ENCODE measurements at regions not wholly inside any gene's neighbourhood (a gene's known extent, or its start where the extent isn't known, plus 50 kb on each side); places are given as distances from the start of the nearest gene placed in this dataset.
A peak's percentile ranks its signal among the peaks of the same experiment; 100 is the strongest.
"Not testable (repeated sequence)": the region's sequence is repeated elsewhere in the genome, so short reads cannot be mapped to it uniquely, and the experiment has no call there.

- DNase-seq (ENCODE audit: low read depth, low spot score), result no peak
Observed at GRCh38 chr14:81738946-81739659, 205.4 kb upstream of the SEL1L start.

- no peak for DNase-seq (ENCODE audit: low read depth, low spot score)
Observed at GRCh38 chr14:81743605-81744004, 210.0 kb upstream of the SEL1L start.

- DNase-seq (ENCODE audit: low read depth, low spot score), result no peak
Observed at GRCh38 chr14:81751198-81751597, 217.5 kb upstream of the SEL1L start.

GRCh38 chr14:81759541-81759940, 225.9 kb upstream of the SEL1L start:
- DNase-seq (ENCODE audit: low read depth, low spot score), result no peak

GRCh38 chr14:81765651-81766275, 232.1 kb upstream of the SEL1L start:
- peak; percentile 31 for DNase-seq (ENCODE audit: low read depth, low spot score)

- DNase-seq (ENCODE audit: low read depth, low spot score), result no peak
Observed at GRCh38 chr14:81766321-81766915, 232.8 kb upstream of the SEL1L start.

- peak; percentile 36 for DNase-seq (ENCODE audit: low read depth, low spot score)
Observed at GRCh38 chr14:81767266-81767995, 233.8 kb upstream of the SEL1L start.

GRCh38 chr14:81771651-81772275, 238.1 kb upstream of the SEL1L start:
- DNase-seq (ENCODE audit: low read depth, low spot score), result no peak

GRCh38 chr14:81772381-81772780, 238.7 kb upstream of the SEL1L start:
- no peak for DNase-seq (ENCODE audit: low read depth, low spot score)

GRCh38 chr14:81776531-81776930, 242.9 kb upstream of the SEL1L start:
- no peak for DNase-seq (ENCODE audit: low read depth, low spot score)

- not testable (repeated sequence) for DNase-seq (ENCODE audit: low read depth, low spot score)
Observed at GRCh38 chr14:81781798-81782197, 248.1 kb upstream of the SEL1L start.

GRCh38 chr14:81784084-81784483, 250.4 kb upstream of the SEL1L start:
- DNase-seq (ENCODE audit: low read depth, low spot score), result peak; percentile 70

- no peak for DNase-seq (ENCODE audit: low read depth, low spot score)
Observed at GRCh38 chr14:81797315-81797714, 263.7 kb upstream of the SEL1L start.

GRCh38 chr14:81801921-81802320, 268.3 kb upstream of the SEL1L start:
- DNase-seq (ENCODE audit: low read depth, low spot score), result peak; percentile 63

GRCh38 chr14:81802341-81802740, 268.7 kb upstream of the SEL1L start:
- peak; percentile 11 for DNase-seq (ENCODE audit: low read depth, low spot score)

- no peak for DNase-seq (ENCODE audit: low read depth, low spot score)
Observed at GRCh38 chr14:81805785-81806184, 272.1 kb upstream of the SEL1L start.

- no peak for DNase-seq (ENCODE audit: low read depth, low spot score)
Observed at GRCh38 chr14:81811705-81812269, 278.1 kb upstream of the SEL1L start.

GRCh38 chr14:81818271-81818670, 284.6 kb upstream of the SEL1L start:
- DNase-seq (ENCODE audit: low read depth, low spot score), result no peak

- no peak for DNase-seq (ENCODE audit: low read depth, low spot score)
Observed at GRCh38 chr14:81819344-81819743, 285.7 kb upstream of the SEL1L start.

- DNase-seq (ENCODE audit: low read depth, low spot score), result no peak
Observed at GRCh38 chr14:81819910-81820309, 286.3 kb upstream of the SEL1L start.

GRCh38 chr14:81826081-81826480, 292.4 kb upstream of the SEL1L start:
- no peak for DNase-seq (ENCODE audit: low read depth, low spot score)

GRCh38 chr14:81829447-81829846, 295.8 kb upstream of the SEL1L start:
- DNase-seq (ENCODE audit: low read depth, low spot score), result no peak

Data from astrocyte of the hippocampus (primary cell).